Smooth muscle cell (in vitro differentiated cells): ENCODE measurements at regions not wholly inside any gene's neighbourhood (a gene's known extent, or its start where the extent isn't known, plus 50 kb on each side); places are given as distances from the start of the nearest gene placed in this dataset.

Source experiments
- DNase-seq: peaks from one replicate; lab custom pipeline; 2025; ENCODE audit not compliant: unreplicated experiment; lab: John Stamatoyannopoulos, UW
- H2AFZ ChIP-seq: fragments of 200-600 bp; sonication (generic); 2 replicates; pipeline ENCODE4 v1.6.0; 2016; ENCODE audit warnings: antibody characterized with exemption, low read depth, mild to moderate bottlenecking
- H3F3A ChIP-seq: fragments of 200-600 bp; sonication (generic); 2 replicates; pipeline ENCODE4 v1.6.0; 2017; ENCODE audit warnings: antibody characterized with exemption, low read depth
- H3K27ac ChIP-seq: fragments of 200-600 bp; sonication (generic); 2 replicates; pipeline ENCODE4 v1.5.1; 2016; ENCODE audit warnings: low read depth, mild to moderate bottlenecking
- H3K27me3 ChIP-seq: fragments of 200-600 bp; sonication (generic); 2 replicates; pipeline ENCODE4 v1.6.1; 2016; ENCODE audit warnings: low read depth, mild to moderate bottlenecking
- H3K36me3 ChIP-seq: fragments of 200-600 bp; sonication (generic); 2 replicates; pipeline ENCODE4 v1.5.1; 2016; ENCODE audit warnings: low read depth
- H3K4me1 ChIP-seq: fragments of 200-600 bp; sonication (generic); 2 replicates; pipeline ENCODE4 v1.5.1; 2016; ENCODE audit warnings: low read depth
- H3K4me2 ChIP-seq: fragments of 200-600 bp; sonication (generic); 2 replicates; pipeline ENCODE4 v1.6.0; 2016; ENCODE audit warnings: mild to moderate bottlenecking
- H3K4me3 ChIP-seq: fragments of 200-600 bp; sonication (generic); 2 replicates; pipeline ENCODE4 v1.5.1; 2016; ENCODE audit warnings: mild to moderate bottlenecking
- H3K79me2 ChIP-seq: fragments of 200-600 bp; sonication (generic); 2 replicates; pipeline ENCODE4 v1.6.0; 2016; ENCODE audit warnings: low read depth, mild to moderate bottlenecking
- H3K9ac ChIP-seq: fragments of 200-600 bp; sonication (generic); 2 replicates; pipeline ENCODE4 v1.6.0; 2016; ENCODE audit warnings: low read depth
- H3K9me3 ChIP-seq: fragments of 200-600 bp; sonication (generic); replicated peaks from 2 replicates; pipeline ENCODE4 v1.5.1; 2016; ENCODE audit warnings: low read depth
- H4K20me1 ChIP-seq: fragments of 200-600 bp; sonication (generic); 2 replicates; pipeline ENCODE4 v1.6.0; 2016; ENCODE audit warnings: low read depth
- WGBS: methylation state at CpG from one replicate; pipeline ENCODE4 v1.1.7; 2016; ENCODE audit warnings: low lambda C conversion rate; 5-methylcytosine and 5-hydroxymethylcytosine counted together
- TF ChIP-seq, protein P1 (sequence below): fragments of 200-600 bp; sonication (generic); IDR thresholded peaks from 2 replicates; pipeline ENCODE4 v1.5.1; 2017; ENCODE audit warnings: borderline replicate concordance, mild to moderate bottlenecking, antibody characterized with exemption; ENCODE audit not compliant: insufficient read depth, poor library complexity, severe bottlenecking

- Histone ChIP-seq H4K20me1 (no peaks in the 10 kb centered on the region), H3K9ac (no peak overlapping the region), H3K4me3 (no peak overlapping the region), H2AFZ (no peak overlapping the region), H3K4me2 (no peak overlapping the region), H3K36me3 (no peaks in the 10 kb centered on the region), H3K9me3 (no peaks in the 10 kb centered on the region), H3K27me3 (no peaks in the 10 kb centered on the region), H3K4me1 (peaks cover 3% of the 10 kb centered on the region), H3K79me2 (no peaks in the 10 kb centered on the region), H3F3A (no peaks in the 10 kb centered on the region), H3K27ac (no peak overlapping the region)
- no peak for DNase-seq
- TF ChIP-seq, protein P1, sequence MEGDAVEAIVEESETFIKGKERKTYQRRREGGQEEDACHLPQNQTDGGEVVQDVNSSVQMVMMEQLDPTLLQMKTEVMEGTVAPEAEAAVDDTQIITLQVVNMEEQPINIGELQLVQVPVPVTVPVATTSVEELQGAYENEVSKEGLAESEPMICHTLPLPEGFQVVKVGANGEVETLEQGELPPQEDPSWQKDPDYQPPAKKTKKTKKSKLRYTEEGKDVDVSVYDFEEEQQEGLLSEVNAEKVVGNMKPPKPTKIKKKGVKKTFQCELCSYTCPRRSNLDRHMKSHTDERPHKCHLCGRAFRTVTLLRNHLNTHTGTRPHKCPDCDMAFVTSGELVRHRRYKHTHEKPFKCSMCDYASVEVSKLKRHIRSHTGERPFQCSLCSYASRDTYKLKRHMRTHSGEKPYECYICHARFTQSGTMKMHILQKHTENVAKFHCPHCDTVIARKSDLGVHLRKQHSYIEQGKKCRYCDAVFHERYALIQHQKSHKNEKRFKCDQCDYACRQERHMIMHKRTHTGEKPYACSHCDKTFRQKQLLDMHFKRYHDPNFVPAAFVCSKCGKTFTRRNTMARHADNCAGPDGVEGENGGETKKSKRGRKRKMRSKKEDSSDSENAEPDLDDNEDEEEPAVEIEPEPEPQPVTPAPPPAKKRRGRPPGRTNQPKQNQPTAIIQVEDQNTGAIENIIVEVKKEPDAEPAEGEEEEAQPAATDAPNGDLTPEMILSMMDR, result no peak
These were observed 315.3 kb upstream of the SLC30A5 start for GRCh38 chr5:68778484-68778883.

DNA sequence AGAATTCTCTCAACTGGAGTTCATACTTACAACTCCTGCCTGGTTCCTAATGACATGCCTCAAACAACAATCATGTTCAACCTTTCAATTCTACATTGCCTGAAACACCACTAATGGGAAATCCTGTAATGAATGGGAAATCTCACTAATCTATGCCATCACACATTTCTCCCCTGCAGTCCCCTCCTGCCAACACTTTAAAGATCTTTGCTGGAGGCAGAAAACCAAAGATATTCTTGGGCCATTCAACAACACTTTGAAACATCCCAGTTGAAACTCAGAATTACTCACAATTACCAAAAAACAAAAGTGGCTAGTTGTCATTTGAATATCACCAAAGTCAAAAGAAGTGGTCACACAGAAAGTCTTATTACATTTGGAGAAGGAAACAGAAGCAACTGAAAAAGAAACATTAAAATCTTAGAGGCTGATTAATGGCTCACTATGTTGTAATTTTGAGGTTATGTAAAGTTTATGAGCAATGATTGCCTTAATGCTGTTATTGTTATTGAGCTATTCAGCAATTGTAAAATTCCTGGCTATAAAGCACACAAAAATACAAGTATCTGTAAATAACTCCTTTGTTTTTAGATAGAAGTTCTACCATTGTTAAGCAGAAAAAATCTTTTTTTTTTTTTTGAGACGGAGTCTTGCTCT, 313.4 kb upstream of the SLC30A5 start:
- no peak overlapping the region for H3K27ac ChIP-seq
- H3K4me1 ChIP-seq, result peaks cover 3% of the 10 kb centered on the region
- no peaks in the 10 kb centered on the region for H4K20me1 ChIP-seq
- H3F3A ChIP-seq, result no peaks in the 10 kb centered on the region
- H3K4me2 ChIP-seq, result peak overlapping the region; percentile 17
- no peak overlapping the region for H3K9ac ChIP-seq
- DNase-seq, result no peak
- 100% methylated on average over 1 of the region's 1 CpG for WGBS
- peak overlapping the region; percentile 6 for H2AFZ ChIP-seq
- H3K4me3 ChIP-seq, result no peak overlapping the region
- TF ChIP-seq, protein P1, result no peak
- peaks cover 3% of the 10 kb centered on the region for H3K9me3 ChIP-seq
- no peaks in the 10 kb centered on the region for H3K36me3 ChIP-seq
- H3K79me2 ChIP-seq, result no peaks in the 10 kb centered on the region
- no peaks in the 10 kb centered on the region for H3K27me3 ChIP-seq

DNA sequence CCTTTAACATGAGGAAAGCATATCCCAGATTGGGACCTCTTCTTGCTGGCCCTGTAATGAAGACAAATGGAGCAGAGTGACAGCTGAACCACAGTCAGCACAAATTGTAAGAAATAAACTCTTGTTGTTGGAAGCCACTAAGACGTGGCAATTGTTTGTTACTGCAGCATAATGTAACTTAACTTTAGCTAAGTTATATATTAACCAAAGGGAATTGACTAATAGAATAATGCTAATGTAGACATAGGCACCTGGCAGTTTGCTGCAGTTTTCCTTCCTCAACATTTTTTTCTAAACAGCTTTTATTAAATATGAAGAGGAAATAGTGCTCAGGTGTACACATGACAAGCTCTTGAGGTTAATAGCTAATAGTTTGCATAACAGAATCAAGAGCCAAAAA, 300.7 kb upstream of the SLC30A5 start:
- Histone ChIP-seq H3K36me3 (peaks cover 3% of the 10 kb centered on the region), H3K4me3 (no peak overlapping the region), H3K9me3 (no peaks in the 10 kb centered on the region), H3F3A (no peaks in the 10 kb centered on the region), H4K20me1 (no peaks in the 10 kb centered on the region), H3K4me1 (no peaks in the 10 kb centered on the region), H3K27me3 (no peaks in the 10 kb centered on the region), H3K79me2 (no peaks in the 10 kb centered on the region), H3K9ac (no peak overlapping the region), H3K4me2 (no peak overlapping the region), H3K27ac (no peak overlapping the region), H2AFZ (no peak overlapping the region)
- TF ChIP-seq, protein P1, result no peak
- no peak for DNase-seq
- WGBS, result 92% methylated on average over 1 of the region's 1 CpG

- Histone ChIP-seq H4K20me1 (no peaks in the 10 kb centered on the region), H3F3A (no peaks in the 10 kb centered on the region), H3K4me3 (no peak overlapping the region), H3K9me3 (no peaks in the 10 kb centered on the region), H2AFZ (no peak overlapping the region), H3K9ac (no peak overlapping the region), H3K36me3 (peaks cover 3% of the 10 kb centered on the region), H3K27me3 (no peaks in the 10 kb centered on the region), H3K79me2 (no peaks in the 10 kb centered on the region), H3K27ac (no peak overlapping the region), H3K4me1 (no peaks in the 10 kb centered on the region), H3K4me2 (no peak overlapping the region)
- WGBS, result 74% methylated on average over 4 of the region's 4 CpGs
- no peak for DNase-seq
- TF ChIP-seq, protein P1, result no peak
These were observed 299.8 kb upstream of the SLC30A5 start for GRCh38 chr5:68793993-68794392.
